Peyer's patch (tissue), 4 donors: ENCODE measurements at regions not wholly inside any gene's neighbourhood (a gene's known extent, or its start where the extent isn't known, plus 50 kb on each side); places are given as distances from the start of the nearest gene placed in this dataset.
A peak's percentile ranks its signal among the peaks of the same experiment; 100 is the strongest.

Source experiments
- DNase-seq, 3 donors: peaks; one replicate each; pipeline ENCODE4 v3.0.0-alpha.2; 2017 to 2019
- H3K27ac ChIP-seq, 4 donors: fragments of 200-600 bp; sonication (generic); one replicate each; pipeline ENCODE4 v1.5.1; 2016 to 2019
- H3K27me3 ChIP-seq, 2 donors: fragments of 200-600 bp; sonication (generic); one replicate each; pipeline ENCODE4 v1.5.1; 2019
- H3K36me3 ChIP-seq, 3 donors: fragments of 200-600 bp; sonication (generic); one replicate each; pipeline ENCODE4 v1.5.1; 2016 to 2019
- H3K4me1 ChIP-seq, 4 donors: fragments of 200-600 bp; sonication (generic); one replicate each; pipeline ENCODE4 v1.5.1; 2016 to 2019
- H3K4me3 ChIP-seq, 4 donors: fragments of 200-600 bp; sonication (generic); 1 replicate in 3 of 4; 2 replicates in 1 of 4; pipeline ENCODE4 v1.5.1; 2016 to 2019; ENCODE audit warnings: mild to moderate bottlenecking in 1 of 4
- H3K9me3 ChIP-seq, 4 donors: fragments of 200-600 bp; sonication (generic); one replicate each; pipeline ENCODE4 v1.5.1; 2016 to 2019; ENCODE audit warnings: mild to moderate bottlenecking in 1 of 4
- CTCF ChIP-seq, 6 experiments: fragments of 450-650 bp in 4 of 6; fragments of 200-600 bp in 2 of 6; sonication (generic) in 1 of 6; IDR thresholded peaks; one replicate each; pipeline ENCODE4 v1.5.1; 2017 to 2019; ENCODE audit warnings: antibody characterized with exemption in 6 of 6, mild to moderate bottlenecking in 3 of 6, moderate library complexity in 1 of 6
- POLR2A ChIP-seq, 2 donors: fragments of 450-650 bp; IDR thresholded peaks; one replicate each; pipeline ENCODE4 v1.5.1; 2017; ENCODE audit warnings: antibody characterized with exemption in 2 of 2, mild to moderate bottlenecking in 2 of 2, moderate library complexity in 2 of 2

GRCh38 chr3:28042095-28042635 lies 199.3 kb upstream of the CMC1 start:
- Histone ChIP-seq H3K27ac (no peak overlapping the region), H3K27me3 (no peaks in the 10 kb centered on the region), H3K4me3 (no peak overlapping the region), H3K4me1 (no peaks in the 10 kb centered on the region), H3K36me3 (no peaks in the 10 kb centered on the region), H3K9me3 (no peaks in the 10 kb centered on the region)
- no peak for TF ChIP-seq CTCF (IDR thresholded peaks at IDR 0.05)
- TF ChIP-seq POLR2A (IDR thresholded peaks at IDR 0.05) = no peak
- DNase-seq = no peak

GRCh38 chr3:28042707-28043106 lies 198.7 kb upstream of the CMC1 start:
- no peak for DNase-seq
- no peak overlapping the region for H3K27ac ChIP-seq
- no peaks in the 10 kb centered on the region for H3K4me1 ChIP-seq
- TF ChIP-seq CTCF (IDR thresholded peaks at IDR 0.05) (no peak), POLR2A (IDR thresholded peaks at IDR 0.05) (no peak)
- no peaks in the 10 kb centered on the region for H3K9me3 ChIP-seq
- no peaks in the 10 kb centered on the region for H3K36me3 ChIP-seq
- H3K4me3 ChIP-seq = no peak overlapping the region
- no peaks in the 10 kb centered on the region for H3K27me3 ChIP-seq

GRCh38 chr3:28050120-28050519 lies 191.3 kb upstream of the CMC1 start:
- DNase-seq = no peak
- Histone ChIP-seq H3K4me1 (no peaks in the 10 kb centered on the region), H3K27me3 (no peaks in the 10 kb centered on the region), H3K4me3 (no peak overlapping the region), H3K9me3 (no peaks in the 10 kb centered on the region), H3K36me3 (no peaks in the 10 kb centered on the region), H3K27ac (no peak overlapping the region)
- TF ChIP-seq CTCF (IDR thresholded peaks at IDR 0.05) (no peak), POLR2A (IDR thresholded peaks at IDR 0.05) (no peak)

GRCh38 chr3:28050885-28051284 lies 190.5 kb upstream of the CMC1 start:
- Histone ChIP-seq H3K27me3 (no peaks in the 10 kb centered on the region), H3K36me3 (no peaks in the 10 kb centered on the region), H3K9me3 (no peaks in the 10 kb centered on the region), H3K4me3 (no peak overlapping the region), H3K27ac (no peak overlapping the region), H3K4me1 (no peaks in the 10 kb centered on the region)
- DNase-seq = peak in 1 of 3 donors; percentile 74
- TF ChIP-seq CTCF (IDR thresholded peaks at IDR 0.05) (no peak), POLR2A (IDR thresholded peaks at IDR 0.05) (no peak)

- no peak for DNase-seq
- no peaks in the 10 kb centered on the region for H3K4me1 ChIP-seq
- no peak overlapping the region for H3K4me3 ChIP-seq
- TF ChIP-seq POLR2A (IDR thresholded peaks at IDR 0.05) (no peak), CTCF (IDR thresholded peaks at IDR 0.05) (no peak)
- H3K36me3 ChIP-seq = no peaks in the 10 kb centered on the region
- no peak overlapping the region for H3K27ac ChIP-seq
- no peaks in the 10 kb centered on the region for H3K9me3 ChIP-seq
- H3K27me3 ChIP-seq = no peaks in the 10 kb centered on the region
These were observed 187.7 kb upstream of the CMC1 start for GRCh38 chr3:28053759-28054158.

- H3K9me3 ChIP-seq = no peaks in the 10 kb centered on the region
- H3K27ac ChIP-seq = no peak overlapping the region
- no peak overlapping the region for H3K4me3 ChIP-seq
- TF ChIP-seq POLR2A (IDR thresholded peaks at IDR 0.05) (no peak), CTCF (IDR thresholded peaks at IDR 0.05) (no peak)
- no peaks in the 10 kb centered on the region for H3K4me1 ChIP-seq
- no peak for DNase-seq
- no peaks in the 10 kb centered on the region for H3K36me3 ChIP-seq
- no peaks in the 10 kb centered on the region for H3K27me3 ChIP-seq
These were observed 184.6 kb upstream of the CMC1 start for GRCh38 chr3:28056806-28057205.
